ENCODE measurements at regions not wholly inside any gene's neighbourhood (a gene's known extent, or its start where the extent isn't known, plus 50 kb on each side); places are given as distances from the start of the nearest gene placed in this dataset.

DNA sequence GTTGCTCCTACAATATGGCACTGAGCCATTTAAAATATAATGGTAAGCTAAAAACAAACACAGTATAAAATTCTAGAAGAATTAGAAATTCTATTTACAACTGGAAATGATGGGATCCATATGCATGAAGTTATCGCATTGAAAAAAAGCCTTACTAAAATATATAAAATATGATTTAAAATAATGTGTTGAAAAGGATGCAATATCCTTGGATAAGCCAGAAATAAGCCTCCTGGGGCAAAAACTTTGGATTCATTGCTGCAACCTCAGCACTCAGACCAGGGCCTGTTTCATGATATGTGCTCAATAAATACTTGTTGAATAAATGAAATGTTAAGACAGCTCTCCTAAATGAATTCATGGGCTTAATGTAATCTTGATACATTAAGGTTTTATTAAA, 170.2 kb downstream of the SEM1 start:
- Histone ChIP-seq H3K9ac (ENCODE audit: insufficient read depth, low read length) (no peak overlapping the region), H3K4me1 (ENCODE audit: control insufficient read depth, extremely low read depth, insufficient read depth, low read length) (no peaks in the 10 kb centered on the region), H2AFZ (ENCODE audit: low read length) (no peak overlapping the region), H3K27me3 (ENCODE audit: control insufficient read depth, insufficient read depth, low read length) (no peaks in the 10 kb centered on the region), H3K4me2 (ENCODE audit: extremely low read depth, insufficient read depth, low read length) (no peak overlapping the region), H3K27ac (ENCODE audit: insufficient read depth, low read length) (no peak overlapping the region), H3K79me2 (ENCODE audit: control insufficient read depth, insufficient read depth, low read length) (no peaks in the 10 kb centered on the region), H3K36me3 (ENCODE audit: control insufficient read depth, insufficient read depth, low read length) (no peaks in the 10 kb centered on the region), H3K4me3 (replicated peaks in 1 of 4; ENCODE audit: control extremely low read depth in 1 of 4, insufficient read depth in 1 of 4, low read depth in 3 of 4, low read length in 4 of 4) (no peak overlapping the region), H4K20me1 (ENCODE audit: control insufficient read depth, extremely low read depth, insufficient read depth, low read length) (no peaks in the 10 kb centered on the region), H3K9me3 (ENCODE audit: control insufficient read depth, insufficient read depth, low read depth, low read length) (no peaks in the 10 kb centered on the region)
- DNase-seq (ENCODE audit: low read depth in 2 of 2): no peak
- TF ChIP-seq CTCF (conservative IDR thresholded peaks at IDR 0.05 in 1 of 2, IDR thresholded peaks at IDR 0.05 in 1 of 2; ENCODE audit: low read depth in 1 of 2, low read length in 2 of 2) (no peak), EZH2 (IDR thresholded peaks at IDR 0.05; ENCODE audit: low read length, missing control alignments) (no peak)

DNA sequence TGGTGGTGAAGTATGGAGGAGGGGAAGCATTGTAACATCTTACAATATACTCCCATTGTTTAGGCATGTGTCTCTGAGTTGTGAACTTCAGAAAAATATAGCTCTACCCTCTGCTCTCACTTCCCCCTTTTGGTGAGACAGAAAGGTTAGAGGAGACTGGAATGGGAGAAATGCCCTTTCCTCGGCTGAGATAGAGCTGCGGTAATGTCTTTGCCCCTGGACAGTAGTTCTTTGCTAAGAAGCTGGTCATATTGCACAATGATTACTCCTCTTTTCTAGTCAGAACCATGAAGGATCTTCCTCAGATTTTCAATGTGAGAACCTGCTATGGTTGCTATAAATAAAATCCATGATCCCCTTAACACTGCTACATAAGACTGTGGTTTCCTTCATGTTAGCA, 171.0 kb downstream of the SEM1 start:
- H3K9me3 ChIP-seq (ENCODE audit: control insufficient read depth, insufficient read depth, low read depth, low read length): no peaks in the 10 kb centered on the region
- no peak overlapping the region for H3K27ac ChIP-seq (ENCODE audit: insufficient read depth, low read length)
- no peak overlapping the region for H3K4me3 ChIP-seq (replicated peaks in 1 of 4; ENCODE audit: control extremely low read depth in 1 of 4, insufficient read depth in 1 of 4, low read depth in 3 of 4, low read length in 4 of 4)
- no peak for DNase-seq (ENCODE audit: low read depth in 2 of 2)
- H3K27me3 ChIP-seq (ENCODE audit: control insufficient read depth, insufficient read depth, low read length): no peaks in the 10 kb centered on the region
- H2AFZ ChIP-seq (ENCODE audit: low read length): no peak overlapping the region
- no peak overlapping the region for H3K9ac ChIP-seq (ENCODE audit: insufficient read depth, low read length)
- no peaks in the 10 kb centered on the region for H4K20me1 ChIP-seq (ENCODE audit: control insufficient read depth, extremely low read depth, insufficient read depth, low read length)
- no peaks in the 10 kb centered on the region for H3K4me1 ChIP-seq (ENCODE audit: control insufficient read depth, extremely low read depth, insufficient read depth, low read length)
- no peak overlapping the region for H3K4me2 ChIP-seq (ENCODE audit: extremely low read depth, insufficient read depth, low read length)
- H3K36me3 ChIP-seq (ENCODE audit: control insufficient read depth, insufficient read depth, low read length): no peaks in the 10 kb centered on the region
- no peaks in the 10 kb centered on the region for H3K79me2 ChIP-seq (ENCODE audit: control insufficient read depth, insufficient read depth, low read length)
- TF ChIP-seq CTCF (conservative IDR thresholded peaks at IDR 0.05 in 1 of 2, IDR thresholded peaks at IDR 0.05 in 1 of 2; ENCODE audit: low read depth in 1 of 2, low read length in 2 of 2) (no peak), EZH2 (IDR thresholded peaks at IDR 0.05; ENCODE audit: low read length, missing control alignments) (no peak)

DNA sequence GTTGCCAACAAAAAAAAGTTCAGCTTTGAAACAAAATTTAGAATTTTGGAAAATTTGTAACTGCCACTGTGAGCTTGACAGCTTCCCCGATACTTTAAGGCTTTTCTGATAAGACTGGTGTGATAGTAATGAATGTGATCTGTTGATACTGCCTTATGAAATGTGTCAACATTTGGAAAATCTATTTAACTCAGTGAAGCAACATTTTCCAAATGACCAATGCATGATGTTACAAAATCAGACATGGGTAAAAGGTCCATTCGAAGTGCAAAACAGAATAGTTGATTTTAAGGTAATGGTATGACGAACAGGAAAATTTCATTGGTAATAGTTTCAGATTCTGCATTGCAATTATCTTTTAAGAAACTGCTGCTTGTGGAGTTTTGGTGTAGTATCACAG, 175.4 kb downstream of the SEM1 start:
- H3K27me3 ChIP-seq (ENCODE audit: control insufficient read depth, insufficient read depth, low read length): no peaks in the 10 kb centered on the region
- TF ChIP-seq EZH2 (IDR thresholded peaks at IDR 0.05; ENCODE audit: low read length, missing control alignments) (no peak), CTCF (conservative IDR thresholded peaks at IDR 0.05 in 1 of 2, IDR thresholded peaks at IDR 0.05 in 1 of 2; ENCODE audit: low read depth in 1 of 2, low read length in 2 of 2) (no peak)
- H3K27ac ChIP-seq (ENCODE audit: insufficient read depth, low read length): no peak overlapping the region

More for the DNA sequence above, 175.4 kb downstream of the SEM1 start:
- no peak overlapping the region for H3K4me2 ChIP-seq (ENCODE audit: extremely low read depth, insufficient read depth, low read length)
- no peak overlapping the region for H2AFZ ChIP-seq (ENCODE audit: low read length)
- H3K79me2 ChIP-seq (ENCODE audit: control insufficient read depth, insufficient read depth, low read length): no peaks in the 10 kb centered on the region
- H4K20me1 ChIP-seq (ENCODE audit: control insufficient read depth, extremely low read depth, insufficient read depth, low read length): no peaks in the 10 kb centered on the region
- no peak overlapping the region for H3K9ac ChIP-seq (ENCODE audit: insufficient read depth, low read length)
- DNase-seq (ENCODE audit: low read depth in 2 of 2): no peak
- no peak overlapping the region for H3K4me3 ChIP-seq (replicated peaks in 1 of 4; ENCODE audit: control extremely low read depth in 1 of 4, insufficient read depth in 1 of 4, low read depth in 3 of 4, low read length in 4 of 4)
- no peaks in the 10 kb centered on the region for H3K9me3 ChIP-seq (ENCODE audit: control insufficient read depth, insufficient read depth, low read depth, low read length)
- H3K36me3 ChIP-seq (ENCODE audit: control insufficient read depth, insufficient read depth, low read length): no peaks in the 10 kb centered on the region
- H3K4me1 ChIP-seq (ENCODE audit: control insufficient read depth, extremely low read depth, insufficient read depth, low read length): no peaks in the 10 kb centered on the region

Data from fibroblast of lung (primary cell).